Spleen (tissue), 7 donors: ENCODE measurements at regions not wholly inside any gene's neighbourhood (a gene's known extent, or its start where the extent isn't known, plus 50 kb on each side); places are given as distances from the start of the nearest gene placed in this dataset.

Experiments
- POLR2A ChIP-seq, 3 donors: fragments of 450-650 bp; IDR thresholded peaks; one replicate each; pipeline ENCODE4 v1.5.1; 2017; ENCODE audit warnings: antibody characterized with exemption in 3 of 3, mild to moderate bottlenecking in 1 of 3
- POLR2AphosphoS5 ChIP-seq, 3 donors: sonication (generic); formaldehyde crosslinking; IDR thresholded peaks; one replicate each; pipeline ENCODE4 v1.5.1; 2017; ENCODE audit warnings: antibody characterized with exemption in 3 of 3
- TF ChIP-seq, protein P1 (sequence below), 11 experiments: fragments of 200-600 bp in 7 of 11; fragments of 450-650 bp in 4 of 11; sonication (generic) in 4 of 11; IDR thresholded peaks in 8 of 11; conservative IDR thresholded peaks in 3 of 11; 1 replicate in 7 of 11; 2 replicates in 4 of 11; pipeline versions ENCODE4 v1.4.0 to v1.8.0; 2016 to 2021; ENCODE audit warnings: antibody characterized with exemption in 11 of 11, inconsistent platforms in 4 of 11, mild to moderate bottlenecking in 1 of 11
- donor health status: DM: no; HTN: no; CAD: no; lungs with moderate emphysema.
- donor health status: DM: no; HTN: no; CAD: no.
- donor health status: DM: no; HTN: no; CAD: no.

DNA sequence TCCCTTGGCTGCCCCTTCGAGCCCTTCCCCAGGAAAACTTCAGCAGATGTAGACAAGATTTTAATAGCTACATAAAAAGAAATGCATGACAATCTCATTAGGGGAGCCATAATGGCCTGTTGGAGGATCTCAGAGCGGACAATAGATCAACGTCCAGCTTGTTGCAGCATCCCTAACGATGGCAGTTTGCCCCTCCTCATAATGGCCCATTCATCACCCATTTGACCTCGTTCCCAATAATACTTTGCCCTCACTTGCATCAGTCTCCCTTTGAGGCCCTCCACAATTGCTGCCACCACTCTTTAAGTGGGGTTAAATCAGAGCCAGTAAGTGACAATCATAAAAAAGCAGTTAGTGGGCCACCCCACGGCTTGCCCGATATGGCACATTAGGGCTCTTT is 84.7 kb upstream of the PCDH8 start:
- TF ChIP-seq, protein P1, sequence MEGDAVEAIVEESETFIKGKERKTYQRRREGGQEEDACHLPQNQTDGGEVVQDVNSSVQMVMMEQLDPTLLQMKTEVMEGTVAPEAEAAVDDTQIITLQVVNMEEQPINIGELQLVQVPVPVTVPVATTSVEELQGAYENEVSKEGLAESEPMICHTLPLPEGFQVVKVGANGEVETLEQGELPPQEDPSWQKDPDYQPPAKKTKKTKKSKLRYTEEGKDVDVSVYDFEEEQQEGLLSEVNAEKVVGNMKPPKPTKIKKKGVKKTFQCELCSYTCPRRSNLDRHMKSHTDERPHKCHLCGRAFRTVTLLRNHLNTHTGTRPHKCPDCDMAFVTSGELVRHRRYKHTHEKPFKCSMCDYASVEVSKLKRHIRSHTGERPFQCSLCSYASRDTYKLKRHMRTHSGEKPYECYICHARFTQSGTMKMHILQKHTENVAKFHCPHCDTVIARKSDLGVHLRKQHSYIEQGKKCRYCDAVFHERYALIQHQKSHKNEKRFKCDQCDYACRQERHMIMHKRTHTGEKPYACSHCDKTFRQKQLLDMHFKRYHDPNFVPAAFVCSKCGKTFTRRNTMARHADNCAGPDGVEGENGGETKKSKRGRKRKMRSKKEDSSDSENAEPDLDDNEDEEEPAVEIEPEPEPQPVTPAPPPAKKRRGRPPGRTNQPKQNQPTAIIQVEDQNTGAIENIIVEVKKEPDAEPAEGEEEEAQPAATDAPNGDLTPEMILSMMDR (IDR thresholded peaks at IDR 0.05 in 8 of 11, conservative IDR thresholded peaks at IDR 0.05 in 3 of 11), result no peak
- no peak for TF ChIP-seq POLR2A (IDR thresholded peaks at IDR 0.05)
- TF ChIP-seq POLR2AphosphoS5 (IDR thresholded peaks at IDR 0.05), result no peak
